Panc1 (cell line): ENCODE measurements at regions not wholly inside any gene's neighbourhood (a gene's known extent, or its start where the extent isn't known, plus 50 kb on each side); places are given as distances from the start of the nearest gene placed in this dataset.

Source experiments
- POLR2AphosphoS5 ChIP-seq: IDR thresholded peaks from 2 replicates; pipeline ENCODE4 v1.6.1; 2012; ENCODE audit warnings: mild to moderate bottlenecking, low read depth, low read length, moderate library complexity
- SIN3A ChIP-seq: IDR thresholded peaks from 2 replicates; pipeline ENCODE4 v1.6.1; 2012; ENCODE audit warnings: low read depth, mild to moderate bottlenecking, low read length, moderate library complexity, borderline replicate concordance; ENCODE audit not compliant: insufficient read depth
- TF ChIP-seq, protein P1 (sequence below): fragments of 450-650 bp; IDR thresholded peaks from 2 replicates; pipeline ENCODE4 v1.5.1; 2017; ENCODE audit warnings: mild to moderate bottlenecking
- TF ChIP-seq, protein P2 (sequence below), 2 experiments: IDR thresholded peaks; 2 replicates each; pipeline ENCODE4 v1.6.1; 2011 to 2012; ENCODE audit warnings: low read depth in 2 of 2, control low read depth in 1 of 2, low read length in 1 of 2, mild to moderate bottlenecking in 1 of 2, moderate library complexity in 1 of 2; ENCODE audit not compliant: insufficient read depth in 1 of 2

DNA sequence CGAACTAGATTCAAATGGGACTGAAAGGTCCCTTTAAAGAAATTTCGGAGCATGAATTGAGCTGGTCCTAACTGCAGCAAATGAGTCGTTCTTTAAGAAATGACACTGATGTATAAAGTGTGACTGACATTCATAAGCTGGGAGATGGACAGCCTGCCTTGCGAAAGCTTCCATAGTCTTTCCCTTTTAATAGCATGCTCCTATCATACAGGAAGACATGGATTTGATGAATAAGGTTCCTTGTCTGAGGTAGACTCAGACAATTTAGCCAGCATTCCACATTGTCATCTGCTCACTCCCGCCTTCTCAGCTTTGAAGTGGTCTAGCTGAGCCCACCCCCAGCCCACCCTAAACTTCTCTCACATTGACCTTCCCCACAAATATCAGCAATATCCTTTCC lies 264.9 kb downstream of the TSN start:
- TF ChIP-seq, protein P1, sequence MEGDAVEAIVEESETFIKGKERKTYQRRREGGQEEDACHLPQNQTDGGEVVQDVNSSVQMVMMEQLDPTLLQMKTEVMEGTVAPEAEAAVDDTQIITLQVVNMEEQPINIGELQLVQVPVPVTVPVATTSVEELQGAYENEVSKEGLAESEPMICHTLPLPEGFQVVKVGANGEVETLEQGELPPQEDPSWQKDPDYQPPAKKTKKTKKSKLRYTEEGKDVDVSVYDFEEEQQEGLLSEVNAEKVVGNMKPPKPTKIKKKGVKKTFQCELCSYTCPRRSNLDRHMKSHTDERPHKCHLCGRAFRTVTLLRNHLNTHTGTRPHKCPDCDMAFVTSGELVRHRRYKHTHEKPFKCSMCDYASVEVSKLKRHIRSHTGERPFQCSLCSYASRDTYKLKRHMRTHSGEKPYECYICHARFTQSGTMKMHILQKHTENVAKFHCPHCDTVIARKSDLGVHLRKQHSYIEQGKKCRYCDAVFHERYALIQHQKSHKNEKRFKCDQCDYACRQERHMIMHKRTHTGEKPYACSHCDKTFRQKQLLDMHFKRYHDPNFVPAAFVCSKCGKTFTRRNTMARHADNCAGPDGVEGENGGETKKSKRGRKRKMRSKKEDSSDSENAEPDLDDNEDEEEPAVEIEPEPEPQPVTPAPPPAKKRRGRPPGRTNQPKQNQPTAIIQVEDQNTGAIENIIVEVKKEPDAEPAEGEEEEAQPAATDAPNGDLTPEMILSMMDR = no peak
- TF ChIP-seq SIN3A = no peak
- TF ChIP-seq POLR2AphosphoS5 = no peak
- TF ChIP-seq, protein P2, sequence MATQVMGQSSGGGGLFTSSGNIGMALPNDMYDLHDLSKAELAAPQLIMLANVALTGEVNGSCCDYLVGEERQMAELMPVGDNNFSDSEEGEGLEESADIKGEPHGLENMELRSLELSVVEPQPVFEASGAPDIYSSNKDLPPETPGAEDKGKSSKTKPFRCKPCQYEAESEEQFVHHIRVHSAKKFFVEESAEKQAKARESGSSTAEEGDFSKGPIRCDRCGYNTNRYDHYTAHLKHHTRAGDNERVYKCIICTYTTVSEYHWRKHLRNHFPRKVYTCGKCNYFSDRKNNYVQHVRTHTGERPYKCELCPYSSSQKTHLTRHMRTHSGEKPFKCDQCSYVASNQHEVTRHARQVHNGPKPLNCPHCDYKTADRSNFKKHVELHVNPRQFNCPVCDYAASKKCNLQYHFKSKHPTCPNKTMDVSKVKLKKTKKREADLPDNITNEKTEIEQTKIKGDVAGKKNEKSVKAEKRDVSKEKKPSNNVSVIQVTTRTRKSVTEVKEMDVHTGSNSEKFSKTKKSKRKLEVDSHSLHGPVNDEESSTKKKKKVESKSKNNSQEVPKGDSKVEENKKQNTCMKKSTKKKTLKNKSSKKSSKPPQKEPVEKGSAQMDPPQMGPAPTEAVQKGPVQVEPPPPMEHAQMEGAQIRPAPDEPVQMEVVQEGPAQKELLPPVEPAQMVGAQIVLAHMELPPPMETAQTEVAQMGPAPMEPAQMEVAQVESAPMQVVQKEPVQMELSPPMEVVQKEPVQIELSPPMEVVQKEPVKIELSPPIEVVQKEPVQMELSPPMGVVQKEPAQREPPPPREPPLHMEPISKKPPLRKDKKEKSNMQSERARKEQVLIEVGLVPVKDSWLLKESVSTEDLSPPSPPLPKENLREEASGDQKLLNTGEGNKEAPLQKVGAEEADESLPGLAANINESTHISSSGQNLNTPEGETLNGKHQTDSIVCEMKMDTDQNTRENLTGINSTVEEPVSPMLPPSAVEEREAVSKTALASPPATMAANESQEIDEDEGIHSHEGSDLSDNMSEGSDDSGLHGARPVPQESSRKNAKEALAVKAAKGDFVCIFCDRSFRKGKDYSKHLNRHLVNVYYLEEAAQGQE (IDR thresholded peaks at IDR 0.05; ENCODE audit: insufficient read depth in 1 of 2, low read depth in 2 of 2, low read length in 1 of 2) = no peak
